LNCaP clone FGC (cell line): ENCODE measurements at regions not wholly inside any gene's neighbourhood (a gene's known extent, or its start where the extent isn't known, plus 50 kb on each side); places are given as distances from the start of the nearest gene placed in this dataset.
"Not testable (repeated sequence)": the region's sequence is repeated elsewhere in the genome, so short reads cannot be mapped to it uniquely, and the experiment has no call there.

Source experiments
- DNase-seq: peaks from one replicate; pipeline ENCODE4 v3.0.0-alpha.2; 2011; ENCODE audit warnings: low read depth
- H3K4me3 ChIP-seq: 2 replicates; pipeline ENCODE4 v1.5.1; 2011; ENCODE audit warnings: mild to moderate bottlenecking, low read depth, low read length, control low read depth
- TF ChIP-seq, protein P1 (sequence below): IDR thresholded peaks from 2 replicates; pipeline ENCODE4 v1.5.1; 2012; ENCODE audit warnings: mild to moderate bottlenecking; ENCODE audit not compliant: control insufficient read depth, insufficient read depth; ENCODE audit errors: extremely low read depth

DNA sequence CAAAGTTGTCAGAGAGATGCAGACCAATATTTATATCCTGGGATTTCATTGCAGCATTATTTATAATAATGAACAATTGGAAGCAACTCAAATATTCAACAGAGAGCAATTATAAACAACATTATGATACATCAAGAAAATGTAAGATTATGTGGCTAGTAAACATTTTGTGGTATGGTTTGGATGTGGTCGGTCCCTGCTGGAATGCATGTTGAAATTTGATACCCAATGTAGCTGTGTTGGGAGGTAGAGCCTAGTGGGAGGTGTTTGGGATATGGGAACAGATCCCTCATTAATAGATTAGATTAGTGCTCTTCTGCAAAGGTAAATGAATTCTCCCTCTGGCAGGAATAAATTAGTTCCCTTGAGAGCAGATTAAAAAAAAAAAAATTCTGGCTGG, 350.9 kb downstream of the ANKRD30A start:
- no peak for DNase-seq
- TF ChIP-seq, protein P1, sequence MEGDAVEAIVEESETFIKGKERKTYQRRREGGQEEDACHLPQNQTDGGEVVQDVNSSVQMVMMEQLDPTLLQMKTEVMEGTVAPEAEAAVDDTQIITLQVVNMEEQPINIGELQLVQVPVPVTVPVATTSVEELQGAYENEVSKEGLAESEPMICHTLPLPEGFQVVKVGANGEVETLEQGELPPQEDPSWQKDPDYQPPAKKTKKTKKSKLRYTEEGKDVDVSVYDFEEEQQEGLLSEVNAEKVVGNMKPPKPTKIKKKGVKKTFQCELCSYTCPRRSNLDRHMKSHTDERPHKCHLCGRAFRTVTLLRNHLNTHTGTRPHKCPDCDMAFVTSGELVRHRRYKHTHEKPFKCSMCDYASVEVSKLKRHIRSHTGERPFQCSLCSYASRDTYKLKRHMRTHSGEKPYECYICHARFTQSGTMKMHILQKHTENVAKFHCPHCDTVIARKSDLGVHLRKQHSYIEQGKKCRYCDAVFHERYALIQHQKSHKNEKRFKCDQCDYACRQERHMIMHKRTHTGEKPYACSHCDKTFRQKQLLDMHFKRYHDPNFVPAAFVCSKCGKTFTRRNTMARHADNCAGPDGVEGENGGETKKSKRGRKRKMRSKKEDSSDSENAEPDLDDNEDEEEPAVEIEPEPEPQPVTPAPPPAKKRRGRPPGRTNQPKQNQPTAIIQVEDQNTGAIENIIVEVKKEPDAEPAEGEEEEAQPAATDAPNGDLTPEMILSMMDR, result no peak
- H3K4me3 ChIP-seq, result no peak overlapping the region

DNA sequence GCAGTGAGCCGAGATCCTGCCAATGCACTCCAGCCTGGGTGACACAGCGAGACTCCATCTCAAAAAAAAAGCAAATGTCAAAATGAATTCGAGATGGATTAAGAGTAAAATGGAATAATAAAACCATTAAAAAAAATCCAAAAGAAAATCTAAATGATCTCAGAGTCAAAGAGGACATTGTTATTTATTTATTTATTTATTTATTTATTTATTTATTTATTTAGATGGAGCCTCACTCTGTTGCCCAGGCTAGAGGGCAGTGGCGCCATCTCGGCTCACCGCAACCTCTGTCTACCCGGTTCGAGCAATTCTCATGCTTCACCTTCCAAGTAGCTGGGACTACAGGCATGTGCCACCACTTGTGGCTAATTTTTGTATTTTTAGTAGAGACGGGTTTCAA, 349.2 kb downstream of the ANKRD30A start:
- no peak overlapping the region for H3K4me3 ChIP-seq
- no peak for DNase-seq
- TF ChIP-seq, protein P1, result no peak

- no peak overlapping the region for H3K4me3 ChIP-seq
- TF ChIP-seq, protein P1, result no peak
- no peak for DNase-seq
Measured at GRCh38 chr10:37473906-37474305, 348.5 kb downstream of the ANKRD30A start.

- no peak for DNase-seq
- TF ChIP-seq, protein P1, result no peak
- no peak overlapping the region for H3K4me3 ChIP-seq
Measured at GRCh38 chr10:37467246-37467645, 341.8 kb downstream of the ANKRD30A start.

DNA sequence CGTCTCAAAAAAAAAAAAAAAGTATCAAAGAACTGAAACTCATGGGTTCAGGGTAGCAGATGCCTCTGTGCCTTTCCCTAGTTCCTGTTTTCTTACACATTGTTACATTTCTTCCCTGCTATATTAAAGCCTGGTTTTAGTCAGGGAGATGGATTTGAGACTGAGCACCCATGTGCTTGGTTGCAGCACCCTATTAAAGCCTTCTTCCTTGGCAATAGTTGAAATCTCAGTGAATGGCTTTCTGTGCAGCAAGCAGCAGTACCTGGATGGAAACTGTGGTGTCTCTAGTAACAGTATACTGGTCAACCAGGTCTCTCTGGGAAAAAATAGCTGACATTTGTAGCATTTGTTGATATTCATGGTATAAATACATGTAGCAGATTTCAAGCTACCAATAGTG, 331.1 kb downstream of the ANKRD30A start:
- DNase-seq, result no peak

GRCh38 chr10:37448161-37448560, 322.8 kb downstream of the ANKRD30A start:
- DNase-seq, result no peak
- H3K4me3 ChIP-seq, result no peak overlapping the region
- TF ChIP-seq, protein P1, result no peak

More for the DNA sequence above, 331.1 kb downstream of the ANKRD30A start:
- TF ChIP-seq, protein P1, result no peak
- H3K4me3 ChIP-seq, result no peak overlapping the region

DNA sequence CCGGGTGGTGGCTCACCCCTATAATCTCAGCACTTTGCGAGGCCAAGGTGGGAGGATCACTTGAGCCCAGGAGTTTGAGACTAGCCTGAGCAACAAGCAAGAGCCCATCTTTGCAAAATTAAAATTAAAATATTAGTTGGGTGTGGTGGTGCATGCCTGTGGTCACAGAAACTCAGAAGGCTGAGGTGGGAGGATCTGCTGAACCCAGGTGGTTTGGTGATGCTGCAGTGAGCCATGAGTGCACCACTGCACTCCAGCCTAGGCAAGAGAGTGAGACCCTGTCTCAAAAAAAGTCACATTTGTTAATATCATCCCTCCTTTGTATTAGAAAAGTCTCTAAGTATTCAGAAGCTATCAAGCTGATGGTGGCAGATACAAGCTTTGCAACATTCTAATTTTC, 317.5 kb downstream of the ANKRD30A start:
- TF ChIP-seq, protein P1, result no peak
- no peak for DNase-seq

DNA sequence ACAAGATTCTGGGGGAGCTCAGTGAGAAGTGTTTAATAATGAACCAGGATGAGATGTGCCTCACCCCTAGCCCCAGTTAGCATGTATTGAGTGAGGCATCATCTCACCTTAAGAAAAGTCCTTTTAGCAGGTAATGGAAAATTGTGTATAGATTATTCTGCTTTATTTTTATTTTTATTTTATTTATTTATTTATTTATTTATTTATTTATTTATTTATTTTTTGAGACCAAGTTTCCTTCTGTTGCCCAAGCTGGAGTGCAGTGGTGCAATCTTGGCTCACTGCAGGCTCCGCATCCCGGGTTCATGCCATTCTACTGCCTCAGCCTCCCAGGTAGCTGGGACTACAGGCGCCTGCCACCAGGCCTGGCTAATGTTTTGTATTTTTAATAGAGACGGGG, 315.8 kb downstream of the ANKRD30A start:
- H3K4me3 ChIP-seq, DNase-seq: not testable (repeated sequence)

More for the DNA sequence above, 317.5 kb downstream of the ANKRD30A start:
- H3K4me3 ChIP-seq, result no peak overlapping the region
